H1 (cell line): ENCODE measurements at regions not wholly inside any gene's neighbourhood (a gene's known extent, or its start where the extent isn't known, plus 50 kb on each side); places are given as distances from the start of the nearest gene placed in this dataset.

Source experiments
- BACH1 ChIP-seq: IDR thresholded peaks from 2 replicates; pipeline ENCODE4 v1.6.1; 2012; ENCODE audit warnings: low read length, improper control_type of control experiment
- CBX5 ChIP-seq: fragments of 300-800, 300-1000 bp; sonication (generic); IDR thresholded peaks from 2 replicates; pipeline ENCODE4 v1.7.1; 2016; ENCODE audit warnings: antibody characterized with exemption, low read length, low read depth
- EP300 ChIP-seq, 2 experiments: IDR thresholded peaks; 1 replicate in 1 of 2; 2 replicates in 1 of 2; pipeline ENCODE4 v1.6.1; 2011 to 2012; ENCODE audit warnings: low read depth in 2 of 2, low read length in 2 of 2, mild to moderate bottlenecking in 2 of 2, borderline replicate concordance in 1 of 2, inconsistent platforms in 1 of 2, moderate library complexity in 1 of 2
- RAD21 ChIP-seq, 2 experiments: IDR thresholded peaks in 1 of 2; conservative IDR thresholded peaks in 1 of 2; 2 replicates each; pipeline ENCODE4 v1.6.1; 2011; ENCODE audit warnings: low read depth in 2 of 2, low read length in 2 of 2, improper control_type of control experiment in 1 of 2, inconsistent platforms in 1 of 2, mild to moderate bottlenecking in 1 of 2, moderate library complexity in 1 of 2
- RXRA ChIP-seq: IDR thresholded peaks from 2 replicates; pipeline ENCODE4 v1.6.1; 2011; ENCODE audit warnings: low read depth, mild to moderate bottlenecking, low read length, moderate library complexity; ENCODE audit not compliant: insufficient read depth
- TF ChIP-seq, protein P1 (sequence below): IDR thresholded peaks from 2 replicates; pipeline ENCODE4 v1.6.1; 2011; ENCODE audit warnings: low read length, improper control_type of control experiment

DNA sequence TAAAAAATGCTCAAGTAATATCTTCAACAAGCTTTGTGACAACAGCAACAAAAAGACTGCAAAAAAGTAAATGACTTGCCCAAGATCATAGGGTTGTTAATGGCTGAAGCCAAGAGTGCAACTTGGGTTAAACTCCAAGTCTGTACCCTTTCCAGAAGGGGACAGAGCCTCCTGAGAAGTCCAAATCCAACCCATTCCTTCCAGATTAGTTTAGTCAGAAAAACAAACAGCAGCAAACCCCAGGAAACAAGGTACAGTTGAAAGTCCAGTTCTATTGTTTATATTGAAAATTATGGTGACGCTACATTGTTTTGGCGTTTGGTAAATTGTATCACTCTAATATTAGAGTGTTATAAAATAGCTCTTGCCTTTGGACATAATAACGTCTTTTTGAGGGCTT lies 239.9 kb downstream of the SPTSSA start (continued):
- TF ChIP-seq RAD21 (IDR thresholded peaks at IDR 0.05 in 1 of 2, conservative IDR thresholded peaks at IDR 0.05 in 1 of 2; ENCODE audit: low read depth in 2 of 2, low read length in 2 of 2) (no peak), CBX5 (no peak), BACH1 (no peak), EP300 (IDR thresholded peaks at IDR 0.05; ENCODE audit: borderline replicate concordance in 1 of 2, low read depth in 2 of 2, low read length in 2 of 2) (no peak), RXRA (no peak)
- TF ChIP-seq, protein P1, sequence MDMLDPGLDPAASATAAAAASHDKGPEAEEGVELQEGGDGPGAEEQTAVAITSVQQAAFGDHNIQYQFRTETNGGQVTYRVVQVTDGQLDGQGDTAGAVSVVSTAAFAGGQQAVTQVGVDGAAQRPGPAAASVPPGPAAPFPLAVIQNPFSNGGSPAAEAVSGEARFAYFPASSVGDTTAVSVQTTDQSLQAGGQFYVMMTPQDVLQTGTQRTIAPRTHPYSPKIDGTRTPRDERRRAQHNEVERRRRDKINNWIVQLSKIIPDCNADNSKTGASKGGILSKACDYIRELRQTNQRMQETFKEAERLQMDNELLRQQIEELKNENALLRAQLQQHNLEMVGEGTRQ = no peak
